HL-60 (cell line): ENCODE measurements at regions not wholly inside any gene's neighbourhood (a gene's known extent, or its start where the extent isn't known, plus 50 kb on each side); places are given as distances from the start of the nearest gene placed in this dataset.

Experiments used
- DNase-seq, 2 experiments: peaks; one replicate each; pipeline ENCODE4 v3.0.0-alpha.2; 2010 to 2020; ENCODE audit warnings: low read depth in 1 of 2, low spot score in 1 of 2
- H3K27ac ChIP-seq: fragments of 250-450 bp; sonication (Bioruptor Pico); replicated peaks from 2 replicates; pipeline ENCODE4 v1.5.1; 2020; ENCODE audit warnings: mild to moderate bottlenecking, moderate library complexity
- H3K27me3 ChIP-seq: fragments of 250-450 bp; sonication (Bioruptor Pico); 2 replicates; pipeline ENCODE4 v1.5.1; 2021; ENCODE audit warnings: mild to moderate bottlenecking, moderate library complexity; ENCODE audit not compliant: insufficient read depth, poor library complexity, severe bottlenecking
- H3K4me3 ChIP-seq: replicated peaks from 2 replicates; pipeline ENCODE4 v1.5.1; 2011; ENCODE audit warnings: mild to moderate bottlenecking, control low read depth, low read length; ENCODE audit not compliant: insufficient read depth
- GABPA ChIP-seq: IDR thresholded peaks from 2 replicates; pipeline ENCODE4 v1.6.1; 2012; ENCODE audit warnings: low read depth
- POLR2AphosphoS5 ChIP-seq: IDR thresholded peaks from 2 replicates; pipeline ENCODE4 v1.6.1; 2012; ENCODE audit warnings: low read depth
- SPI1 ChIP-seq: IDR thresholded peaks from 2 replicates; pipeline ENCODE4 v1.6.1; 2012; ENCODE audit warnings: low read depth, mild to moderate bottlenecking, borderline replicate concordance
- TF ChIP-seq, protein P1 (sequence below): IDR thresholded peaks from 2 replicates; pipeline ENCODE4 v1.6.1; 2012; ENCODE audit warnings: low read depth; ENCODE audit not compliant: insufficient replicate concordance
- TF ChIP-seq, protein P2 (sequence below): IDR thresholded peaks from one replicate; pipeline ENCODE4 v1.5.1; 2011; ENCODE audit warnings: low read length, control low read depth, inconsistent platforms; ENCODE audit not compliant: insufficient read depth

DNA sequence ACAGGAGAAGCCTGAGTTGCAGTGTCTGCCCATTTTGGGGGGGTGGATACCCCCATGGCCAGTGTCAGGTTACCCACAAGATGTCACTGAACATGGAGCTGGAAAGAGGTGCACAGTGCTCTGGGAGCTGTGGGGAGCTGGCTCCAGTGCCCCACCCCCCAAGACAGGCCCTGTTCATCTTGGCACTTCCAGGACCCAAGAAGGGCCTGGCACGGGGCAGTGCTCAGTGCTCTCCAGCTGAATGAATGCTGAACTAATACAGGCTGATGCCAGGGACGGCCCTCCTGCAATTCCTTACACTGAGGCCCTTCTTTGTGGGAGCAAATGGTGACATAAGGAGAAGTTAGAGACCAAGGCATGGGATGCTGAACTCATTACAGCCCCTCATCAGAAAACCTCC, 163.4 kb upstream of the GLI2 start:
- Histone ChIP-seq H3K27me3 (no peaks in the 10 kb centered on the region), H3K4me3 (no peak overlapping the region), H3K27ac (no peak overlapping the region)
- TF ChIP-seq, protein P1, sequence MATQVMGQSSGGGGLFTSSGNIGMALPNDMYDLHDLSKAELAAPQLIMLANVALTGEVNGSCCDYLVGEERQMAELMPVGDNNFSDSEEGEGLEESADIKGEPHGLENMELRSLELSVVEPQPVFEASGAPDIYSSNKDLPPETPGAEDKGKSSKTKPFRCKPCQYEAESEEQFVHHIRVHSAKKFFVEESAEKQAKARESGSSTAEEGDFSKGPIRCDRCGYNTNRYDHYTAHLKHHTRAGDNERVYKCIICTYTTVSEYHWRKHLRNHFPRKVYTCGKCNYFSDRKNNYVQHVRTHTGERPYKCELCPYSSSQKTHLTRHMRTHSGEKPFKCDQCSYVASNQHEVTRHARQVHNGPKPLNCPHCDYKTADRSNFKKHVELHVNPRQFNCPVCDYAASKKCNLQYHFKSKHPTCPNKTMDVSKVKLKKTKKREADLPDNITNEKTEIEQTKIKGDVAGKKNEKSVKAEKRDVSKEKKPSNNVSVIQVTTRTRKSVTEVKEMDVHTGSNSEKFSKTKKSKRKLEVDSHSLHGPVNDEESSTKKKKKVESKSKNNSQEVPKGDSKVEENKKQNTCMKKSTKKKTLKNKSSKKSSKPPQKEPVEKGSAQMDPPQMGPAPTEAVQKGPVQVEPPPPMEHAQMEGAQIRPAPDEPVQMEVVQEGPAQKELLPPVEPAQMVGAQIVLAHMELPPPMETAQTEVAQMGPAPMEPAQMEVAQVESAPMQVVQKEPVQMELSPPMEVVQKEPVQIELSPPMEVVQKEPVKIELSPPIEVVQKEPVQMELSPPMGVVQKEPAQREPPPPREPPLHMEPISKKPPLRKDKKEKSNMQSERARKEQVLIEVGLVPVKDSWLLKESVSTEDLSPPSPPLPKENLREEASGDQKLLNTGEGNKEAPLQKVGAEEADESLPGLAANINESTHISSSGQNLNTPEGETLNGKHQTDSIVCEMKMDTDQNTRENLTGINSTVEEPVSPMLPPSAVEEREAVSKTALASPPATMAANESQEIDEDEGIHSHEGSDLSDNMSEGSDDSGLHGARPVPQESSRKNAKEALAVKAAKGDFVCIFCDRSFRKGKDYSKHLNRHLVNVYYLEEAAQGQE = no peak
- TF ChIP-seq, protein P2, sequence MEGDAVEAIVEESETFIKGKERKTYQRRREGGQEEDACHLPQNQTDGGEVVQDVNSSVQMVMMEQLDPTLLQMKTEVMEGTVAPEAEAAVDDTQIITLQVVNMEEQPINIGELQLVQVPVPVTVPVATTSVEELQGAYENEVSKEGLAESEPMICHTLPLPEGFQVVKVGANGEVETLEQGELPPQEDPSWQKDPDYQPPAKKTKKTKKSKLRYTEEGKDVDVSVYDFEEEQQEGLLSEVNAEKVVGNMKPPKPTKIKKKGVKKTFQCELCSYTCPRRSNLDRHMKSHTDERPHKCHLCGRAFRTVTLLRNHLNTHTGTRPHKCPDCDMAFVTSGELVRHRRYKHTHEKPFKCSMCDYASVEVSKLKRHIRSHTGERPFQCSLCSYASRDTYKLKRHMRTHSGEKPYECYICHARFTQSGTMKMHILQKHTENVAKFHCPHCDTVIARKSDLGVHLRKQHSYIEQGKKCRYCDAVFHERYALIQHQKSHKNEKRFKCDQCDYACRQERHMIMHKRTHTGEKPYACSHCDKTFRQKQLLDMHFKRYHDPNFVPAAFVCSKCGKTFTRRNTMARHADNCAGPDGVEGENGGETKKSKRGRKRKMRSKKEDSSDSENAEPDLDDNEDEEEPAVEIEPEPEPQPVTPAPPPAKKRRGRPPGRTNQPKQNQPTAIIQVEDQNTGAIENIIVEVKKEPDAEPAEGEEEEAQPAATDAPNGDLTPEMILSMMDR = no peak
- TF ChIP-seq GABPA = no peak
- no peak for TF ChIP-seq SPI1
- no peak for TF ChIP-seq POLR2AphosphoS5
- DNase-seq = no peak

DNA sequence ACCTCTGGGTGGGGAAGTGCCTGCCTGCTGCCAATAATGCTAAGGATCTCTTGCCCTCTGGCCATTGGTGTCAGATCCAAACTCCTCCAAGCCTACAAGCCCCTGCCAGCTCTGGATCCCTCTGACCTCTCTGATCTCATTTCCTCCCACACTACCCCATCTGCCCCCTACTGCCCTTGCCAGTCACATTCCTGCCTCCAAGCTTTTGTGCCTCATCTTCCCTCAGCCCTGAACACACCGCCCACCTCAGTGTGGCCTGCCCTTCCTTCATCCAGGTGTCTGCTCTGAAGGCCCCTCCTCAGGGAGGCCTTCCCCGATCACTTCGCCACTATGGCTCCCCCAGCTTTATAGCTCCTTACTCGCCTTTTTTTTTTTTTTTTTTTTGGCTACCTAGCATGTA, 161.0 kb upstream of the GLI2 start:
- H3K27ac ChIP-seq = no peak overlapping the region
- no peaks in the 10 kb centered on the region for H3K27me3 ChIP-seq
- no peak overlapping the region for H3K4me3 ChIP-seq
- TF ChIP-seq SPI1 = no peak
- no peak for TF ChIP-seq GABPA
- TF ChIP-seq, protein P1 = no peak
- TF ChIP-seq, protein P2 = no peak
- no peak for TF ChIP-seq POLR2AphosphoS5
- DNase-seq = no peak

DNA sequence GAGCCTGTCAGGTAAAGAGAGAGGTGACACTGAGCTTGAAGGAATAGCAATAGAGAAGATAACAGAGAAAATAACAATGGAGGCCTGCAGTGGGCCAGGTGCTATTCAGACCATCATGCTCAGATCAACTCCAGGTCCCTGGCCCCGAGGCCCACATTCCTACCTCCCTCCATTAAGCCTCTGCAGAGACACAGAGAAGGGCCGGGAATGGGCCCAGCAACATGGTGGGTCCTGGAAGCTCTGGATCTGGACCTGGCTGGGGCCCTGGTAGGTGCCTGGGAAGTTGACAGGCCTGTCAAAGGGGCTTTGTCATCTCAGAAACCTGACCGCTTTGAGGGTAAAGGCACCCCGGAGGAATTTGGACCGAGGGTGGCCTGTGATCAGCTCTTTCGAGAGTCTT, 159.7 kb upstream of the GLI2 start:
- no peak overlapping the region for H3K27ac ChIP-seq
- no peaks in the 10 kb centered on the region for H3K27me3 ChIP-seq
- TF ChIP-seq, protein P2 = no peak
- TF ChIP-seq, protein P1 = no peak
- TF ChIP-seq GABPA = no peak
- TF ChIP-seq SPI1 = no peak
- no peak for TF ChIP-seq POLR2AphosphoS5
- H3K4me3 ChIP-seq = no peak overlapping the region
- no peak for DNase-seq
